ENCODE measurements at regions not wholly inside any gene's neighbourhood (a gene's known extent, or its start where the extent isn't known, plus 50 kb on each side); places are given as distances from the start of the nearest gene placed in this dataset.

DNA sequence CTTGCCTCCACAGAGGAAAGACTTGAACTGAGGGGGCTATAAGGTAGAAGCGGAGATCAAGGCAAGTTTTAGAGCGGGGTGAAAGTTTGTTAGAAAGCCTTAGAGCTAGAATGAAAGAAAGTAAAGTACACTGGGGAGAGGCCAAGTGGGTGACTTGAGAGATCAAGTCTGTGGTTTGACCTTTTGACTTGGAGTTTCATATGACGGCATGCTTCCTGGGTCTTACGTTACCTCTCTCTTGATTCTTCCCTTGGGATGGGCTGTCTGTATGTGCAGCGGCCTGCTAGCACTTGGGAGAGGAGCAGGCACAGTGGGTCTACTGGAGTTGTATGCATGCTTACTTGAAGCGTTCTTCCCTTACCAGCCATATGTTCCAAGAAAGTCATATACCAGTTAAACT is 1768.5 kb downstream of the PCDH9 start:
- Histone ChIP-seq H3K9me3 (ENCODE audit: low read depth) (no peaks in the 10 kb centered on the region), H3K36me3 (replicated peaks; ENCODE audit: insufficient read depth, low read depth) (no peaks in the 10 kb centered on the region), H4K20me1 (ENCODE audit: insufficient read depth, poor library complexity, severe bottlenecking) (no peaks in the 10 kb centered on the region), H3K4me1 (ENCODE audit: insufficient read depth) (no peaks in the 10 kb centered on the region), H3K27me3 (no peaks in the 10 kb centered on the region), H3K79me2 (no peaks in the 10 kb centered on the region), H3K27ac (no peak overlapping the region), H3K9me2 (replicated peaks; ENCODE audit: insufficient read depth) (no peaks in the 10 kb centered on the region), H3K4me3 (no peak overlapping the region), H2AFZ (no peak overlapping the region), H3K4me2 (no peak overlapping the region)
- TF ChIP-seq EZH2 (IDR thresholded peaks at IDR 0.05; ENCODE audit: borderline replicate concordance) (no peak), EZH2phosphoT487 (IDR thresholded peaks at IDR 0.05; ENCODE audit: low read depth, severe bottlenecking, unreplicated experiment) (no peak)
- TF ChIP-seq, protein P1, sequence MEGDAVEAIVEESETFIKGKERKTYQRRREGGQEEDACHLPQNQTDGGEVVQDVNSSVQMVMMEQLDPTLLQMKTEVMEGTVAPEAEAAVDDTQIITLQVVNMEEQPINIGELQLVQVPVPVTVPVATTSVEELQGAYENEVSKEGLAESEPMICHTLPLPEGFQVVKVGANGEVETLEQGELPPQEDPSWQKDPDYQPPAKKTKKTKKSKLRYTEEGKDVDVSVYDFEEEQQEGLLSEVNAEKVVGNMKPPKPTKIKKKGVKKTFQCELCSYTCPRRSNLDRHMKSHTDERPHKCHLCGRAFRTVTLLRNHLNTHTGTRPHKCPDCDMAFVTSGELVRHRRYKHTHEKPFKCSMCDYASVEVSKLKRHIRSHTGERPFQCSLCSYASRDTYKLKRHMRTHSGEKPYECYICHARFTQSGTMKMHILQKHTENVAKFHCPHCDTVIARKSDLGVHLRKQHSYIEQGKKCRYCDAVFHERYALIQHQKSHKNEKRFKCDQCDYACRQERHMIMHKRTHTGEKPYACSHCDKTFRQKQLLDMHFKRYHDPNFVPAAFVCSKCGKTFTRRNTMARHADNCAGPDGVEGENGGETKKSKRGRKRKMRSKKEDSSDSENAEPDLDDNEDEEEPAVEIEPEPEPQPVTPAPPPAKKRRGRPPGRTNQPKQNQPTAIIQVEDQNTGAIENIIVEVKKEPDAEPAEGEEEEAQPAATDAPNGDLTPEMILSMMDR (IDR thresholded peaks at IDR 0.05; ENCODE audit: poor library complexity) = no peak
- DNase-seq (ENCODE audit: low spot score) = no peak
- WGBS (ENCODE audit: low lambda C conversion rate, missing lambda C conversion rate) = 76% methylated on average over 6 of the region's 6 CpGs

DNA sequence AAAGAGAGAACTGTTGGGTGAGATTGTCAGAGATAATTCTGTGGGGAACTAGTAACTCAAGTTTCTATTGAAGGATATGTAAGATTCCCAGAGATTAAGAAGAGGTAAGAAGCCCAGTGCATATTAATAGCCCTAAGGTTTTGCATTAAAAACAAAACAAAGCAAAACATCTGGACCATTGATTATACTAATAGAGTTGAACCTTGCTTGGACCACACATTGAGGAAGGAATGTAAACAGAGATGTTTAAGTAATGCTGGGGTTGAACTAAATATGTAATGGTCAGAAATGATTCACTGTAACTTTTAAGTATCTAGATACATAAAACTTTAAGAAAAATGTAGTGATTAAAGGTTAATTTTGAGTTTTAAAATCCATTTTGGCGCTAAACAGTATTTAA is 1770.0 kb downstream of the PCDH9 start:
- 91% methylated on average over 1 of the region's 1 CpG for WGBS (ENCODE audit: low lambda C conversion rate, missing lambda C conversion rate)
- no peaks in the 10 kb centered on the region for H3K4me1 ChIP-seq (ENCODE audit: insufficient read depth)
- H3K36me3 ChIP-seq (replicated peaks; ENCODE audit: insufficient read depth, low read depth) = no peaks in the 10 kb centered on the region
- DNase-seq (ENCODE audit: low spot score) = no peak
- no peak overlapping the region for H3K27ac ChIP-seq
- no peak overlapping the region for H2AFZ ChIP-seq
- no peaks in the 10 kb centered on the region for H3K27me3 ChIP-seq
- H3K9me2 ChIP-seq (replicated peaks; ENCODE audit: insufficient read depth) = no peaks in the 10 kb centered on the region
- TF ChIP-seq, protein P1 (IDR thresholded peaks at IDR 0.05; ENCODE audit: poor library complexity) = no peak
- TF ChIP-seq EZH2phosphoT487 (IDR thresholded peaks at IDR 0.05; ENCODE audit: low read depth, severe bottlenecking, unreplicated experiment) (no peak), EZH2 (IDR thresholded peaks at IDR 0.05; ENCODE audit: borderline replicate concordance) (no peak)
- H3K4me3 ChIP-seq = no peak overlapping the region
- no peaks in the 10 kb centered on the region for H3K9me3 ChIP-seq (ENCODE audit: low read depth)
- H3K79me2 ChIP-seq = no peaks in the 10 kb centered on the region
- H3K4me2 ChIP-seq = no peak overlapping the region
- no peaks in the 10 kb centered on the region for H4K20me1 ChIP-seq (ENCODE audit: insufficient read depth, poor library complexity, severe bottlenecking)

DNA sequence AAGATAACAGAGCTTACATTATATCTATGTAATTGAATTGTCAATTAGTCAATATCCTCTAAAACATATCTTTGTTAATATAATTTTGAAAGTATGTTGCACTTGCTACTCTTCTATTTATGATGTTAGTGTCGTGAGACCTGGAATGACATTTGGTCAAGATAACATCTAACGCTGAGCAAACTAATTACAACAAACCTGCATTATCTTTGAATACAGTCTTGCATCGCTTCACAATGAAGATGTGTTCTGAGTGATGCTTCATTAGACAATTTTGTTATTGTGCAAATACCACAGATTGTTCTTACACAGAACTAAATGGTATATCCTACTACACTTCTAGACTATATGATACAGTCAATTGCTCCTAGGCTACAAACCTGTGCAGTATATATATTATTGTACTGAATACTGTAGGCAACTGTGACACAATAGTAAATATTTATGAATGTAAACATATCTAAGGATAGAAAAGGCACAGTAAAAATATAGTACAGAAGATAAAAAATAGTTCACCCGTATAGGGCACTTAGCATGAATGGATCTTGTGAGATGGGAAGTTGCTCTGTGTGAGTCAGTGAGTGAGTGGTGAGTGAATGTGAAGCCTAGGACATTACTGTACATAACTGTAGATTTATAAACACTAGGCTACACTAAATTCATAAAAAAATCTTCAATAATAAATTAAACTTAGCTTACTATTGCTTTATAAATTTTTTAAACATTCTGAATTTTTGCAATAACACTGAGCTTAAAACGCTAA is 1773.8 kb downstream of the PCDH9 start:
- H3K4me3 ChIP-seq = no peak overlapping the region
- no peaks in the 10 kb centered on the region for H3K79me2 ChIP-seq
- no peak for DNase-seq (ENCODE audit: low spot score)
- TF ChIP-seq EZH2 (IDR thresholded peaks at IDR 0.05; ENCODE audit: borderline replicate concordance) (no peak), EZH2phosphoT487 (IDR thresholded peaks at IDR 0.05; ENCODE audit: low read depth, severe bottlenecking, unreplicated experiment) (no peak)
- TF ChIP-seq, protein P1 (IDR thresholded peaks at IDR 0.05; ENCODE audit: poor library complexity) = no peak
- H3K36me3 ChIP-seq (replicated peaks; ENCODE audit: insufficient read depth, low read depth) = no peaks in the 10 kb centered on the region
- H3K9me3 ChIP-seq (ENCODE audit: low read depth) = no peaks in the 10 kb centered on the region
- no peaks in the 10 kb centered on the region for H3K27me3 ChIP-seq
- H4K20me1 ChIP-seq (ENCODE audit: insufficient read depth, poor library complexity, severe bottlenecking) = no peaks in the 10 kb centered on the region
- no peak overlapping the region for H3K4me2 ChIP-seq
- 79% methylated on average over 5 of the region's 5 CpGs for WGBS (ENCODE audit: low lambda C conversion rate, missing lambda C conversion rate)
- no peak overlapping the region for H2AFZ ChIP-seq
- no peak overlapping the region for H3K27ac ChIP-seq
- no peaks in the 10 kb centered on the region for H3K9me2 ChIP-seq (replicated peaks; ENCODE audit: insufficient read depth)
- no peaks in the 10 kb centered on the region for H3K4me1 ChIP-seq (ENCODE audit: insufficient read depth)

Measured in hepatocyte (in vitro differentiated cells).